SK-MEL-5 (cell line): ENCODE measurements at regions not wholly inside any gene's neighbourhood (a gene's known extent, or its start where the extent isn't known, plus 50 kb on each side); places are given as distances from the start of the nearest gene placed in this dataset.

Experiments
- DNase-seq: peaks from one replicate; pipeline ENCODE4 v3.0.0-alpha.2; 2016; ENCODE audit warnings: low read depth, low spot score
- in situ Hi-C: cut with HindIII; loops from 2 replicates; pipeline ENCODE4 v1.10.0; 2016; ENCODE audit warnings: low sequenced_read_pairs, high pct_unique_total_duplicates, low pct_unique_long_range_greater_than_20kb

DNA sequence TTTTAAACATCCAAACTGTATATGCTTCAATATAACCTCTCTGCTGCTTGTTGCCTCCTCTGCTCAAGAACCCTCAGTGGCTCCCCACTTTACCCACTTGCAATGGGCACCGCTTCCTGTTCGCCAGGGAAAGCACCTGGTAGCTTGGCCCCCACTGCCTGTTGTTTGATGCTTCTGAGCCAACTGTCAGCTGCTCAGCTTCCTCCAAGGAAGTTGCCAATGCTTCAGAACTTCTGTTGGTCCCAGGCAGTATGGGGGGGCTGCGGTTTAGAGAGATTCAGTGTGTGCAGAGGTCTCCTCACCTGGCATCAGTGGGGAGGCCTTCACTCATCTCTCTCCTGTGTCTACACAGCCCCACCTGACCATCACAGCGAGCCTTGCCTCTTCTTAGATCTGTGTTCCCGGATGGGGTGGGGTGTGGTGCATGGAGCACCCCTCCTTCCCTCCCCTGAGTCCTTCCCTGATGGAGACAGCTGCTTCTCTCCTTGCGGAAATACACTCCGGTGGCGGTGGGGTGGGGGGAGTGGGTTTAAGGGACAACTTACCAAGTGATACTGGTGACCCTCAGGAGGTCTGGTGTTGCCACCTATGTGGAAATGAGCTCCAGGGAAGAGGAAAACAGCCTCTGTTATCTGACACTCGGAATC, 308.1 kb downstream of the CDH26 start:
- in situ Hi-C loops, result no loop called here
- no peak for DNase-seq

DNA sequence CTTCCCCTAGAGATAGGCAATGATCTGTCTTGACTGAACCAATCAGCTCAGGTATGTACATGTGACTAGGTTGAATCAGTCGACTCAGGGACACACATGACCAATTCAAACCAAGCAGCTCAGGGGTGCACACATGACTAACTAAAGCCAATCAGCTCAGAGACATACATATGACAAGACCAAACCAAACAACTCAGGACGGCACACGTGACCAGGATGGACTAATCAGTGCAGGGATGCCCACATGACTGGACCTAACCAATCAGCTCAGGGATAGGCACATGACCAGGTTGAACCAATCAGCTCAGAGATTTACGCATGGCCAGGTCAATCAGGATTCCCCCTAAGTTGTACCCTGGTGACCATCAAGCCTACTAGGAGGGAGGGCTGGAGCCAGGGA, 310.3 kb downstream of the CDH26 start:
- in situ Hi-C loops, result no loop called here
- DNase-seq, result peak; percentile 38

DNA sequence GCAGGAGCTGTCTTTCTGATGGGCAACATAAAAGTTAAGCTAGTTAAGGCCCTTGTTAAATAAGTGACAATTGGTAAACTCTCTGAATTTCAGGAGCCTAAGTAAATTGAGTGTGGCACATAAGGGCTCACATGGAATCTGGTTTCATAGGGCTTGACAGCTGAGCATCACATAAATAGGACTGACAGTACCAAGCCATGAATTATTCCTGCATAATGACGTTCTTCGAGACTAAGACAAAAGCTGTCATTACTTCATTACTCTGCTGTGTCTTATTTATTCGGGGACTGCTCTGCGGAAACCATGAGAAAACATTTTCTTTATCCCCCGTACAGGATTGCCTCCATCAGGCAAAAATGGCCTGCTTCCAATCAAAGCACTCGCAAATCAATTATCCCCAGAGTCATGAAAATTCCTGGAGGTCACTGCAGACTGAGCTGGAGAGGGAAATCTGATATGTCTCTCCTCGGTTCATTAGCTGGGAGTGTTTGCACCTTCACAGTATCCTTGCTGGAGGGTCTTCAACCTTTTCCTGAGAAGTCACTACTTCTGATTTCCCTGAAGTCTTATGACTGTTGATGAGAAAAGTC, 311.4 kb downstream of the CDH26 start:
- in situ Hi-C loops, result no loop called here
- DNase-seq, result no peak

DNA sequence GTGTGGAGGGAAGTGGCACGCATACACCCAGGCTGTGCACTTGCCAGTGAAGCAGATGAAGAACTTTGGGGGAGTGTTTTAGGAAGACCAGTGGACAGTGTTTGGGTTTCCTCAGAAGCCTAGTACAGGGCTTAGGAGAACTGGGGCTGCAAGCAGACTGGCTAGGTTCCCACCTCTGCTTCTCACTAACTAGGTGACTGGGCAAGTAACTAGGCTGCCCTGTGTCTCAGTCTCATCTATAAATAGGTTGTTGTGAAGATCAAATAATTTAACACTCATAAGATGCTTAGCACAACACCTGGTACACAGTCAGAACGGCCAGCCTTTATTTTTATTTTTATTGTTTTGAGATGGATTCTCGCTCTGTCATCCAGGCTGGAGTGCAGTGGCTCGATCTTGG, 312.1 kb downstream of the CDH26 start:
- DNase-seq, result no peak
- in situ Hi-C loops, result no loop called here

DNA sequence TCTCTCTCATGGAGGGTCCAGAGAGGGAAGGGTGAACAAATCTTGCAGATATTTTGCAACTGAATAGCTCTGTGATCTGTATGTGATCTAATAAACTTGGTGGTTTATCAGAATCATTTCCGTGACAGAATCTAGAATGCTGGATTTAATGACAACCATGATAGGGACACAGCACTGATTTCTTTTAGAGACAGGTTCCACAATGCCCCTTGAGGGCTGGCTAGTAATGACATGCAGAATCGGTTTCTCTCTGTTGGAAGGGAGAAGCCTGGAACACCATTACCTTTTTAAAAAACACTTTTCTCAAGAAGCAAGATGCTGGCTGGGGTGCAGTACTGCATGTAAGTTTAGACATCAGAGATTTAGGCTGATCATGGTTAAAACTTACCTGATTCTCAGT, 313.4 kb downstream of the CDH26 start:
- in situ Hi-C loops, result no loop called here
- DNase-seq, result peak; percentile 36

DNA sequence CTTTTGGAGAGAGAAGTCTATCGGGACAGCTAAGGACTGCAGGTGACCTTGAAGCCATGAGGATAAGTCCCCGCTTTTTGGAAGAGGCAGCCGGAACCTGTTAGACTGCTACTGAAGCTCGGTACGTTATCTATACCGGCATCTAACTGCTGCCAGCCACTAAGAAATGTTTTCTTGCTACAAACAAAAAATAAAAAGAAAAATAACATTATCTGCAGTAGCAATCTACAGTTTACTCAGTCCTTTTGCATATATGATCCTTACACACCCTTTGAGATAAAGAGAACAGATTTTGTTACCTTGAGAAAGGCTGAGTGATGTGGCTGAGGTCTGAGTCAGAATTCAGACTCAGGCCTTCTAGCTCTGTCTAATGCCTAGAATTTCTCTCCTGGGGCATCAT, 314.6 kb downstream of the CDH26 start:
- in situ Hi-C loops, result no loop called here

DNA sequence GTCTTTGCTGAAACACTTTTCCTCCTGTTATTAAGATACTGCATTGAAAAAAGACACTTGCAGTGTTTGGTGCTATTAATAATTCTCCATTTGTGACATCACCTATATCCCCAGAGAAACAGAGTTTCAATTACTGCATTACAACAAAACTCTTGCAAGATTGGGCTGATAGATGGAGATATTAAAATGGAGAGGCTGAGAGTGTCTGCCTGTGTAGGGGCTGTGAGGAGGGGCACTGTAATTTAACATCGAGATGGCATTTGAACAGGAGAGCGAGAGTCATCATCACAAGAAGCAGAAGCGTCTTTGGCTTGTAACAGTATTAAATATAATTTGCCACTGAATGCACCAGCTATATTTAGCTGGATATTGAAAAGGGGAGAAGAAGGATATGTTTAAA, 316.5 kb downstream of the CDH26 start:
- DNase-seq, result no peak
- in situ Hi-C loops, result no loop called here

More for the DNA sequence above, 314.6 kb downstream of the CDH26 start:
- no peak for DNase-seq

DNA sequence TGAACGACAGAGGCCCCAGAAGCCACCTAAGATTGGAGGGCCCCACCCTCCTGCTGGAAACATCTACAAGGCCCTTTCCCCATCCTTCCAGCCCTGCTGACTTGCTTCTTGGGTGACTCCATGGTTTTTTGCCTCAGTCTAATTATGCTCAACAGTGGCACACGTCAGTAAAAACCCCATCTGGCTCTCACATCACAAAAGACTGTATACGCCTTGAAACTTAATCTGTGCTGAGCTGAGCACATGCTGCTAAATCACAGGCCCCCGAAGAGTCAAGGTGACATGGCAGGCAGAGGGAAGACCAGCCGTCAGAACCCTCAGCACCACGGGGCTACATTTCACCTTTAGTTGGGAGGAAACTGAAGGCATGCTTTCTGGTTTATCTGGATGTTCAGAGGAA, 323.1 kb downstream of the CDH26 start:
- in situ Hi-C loops, result no loop called here
- DNase-seq, result no peak

DNA sequence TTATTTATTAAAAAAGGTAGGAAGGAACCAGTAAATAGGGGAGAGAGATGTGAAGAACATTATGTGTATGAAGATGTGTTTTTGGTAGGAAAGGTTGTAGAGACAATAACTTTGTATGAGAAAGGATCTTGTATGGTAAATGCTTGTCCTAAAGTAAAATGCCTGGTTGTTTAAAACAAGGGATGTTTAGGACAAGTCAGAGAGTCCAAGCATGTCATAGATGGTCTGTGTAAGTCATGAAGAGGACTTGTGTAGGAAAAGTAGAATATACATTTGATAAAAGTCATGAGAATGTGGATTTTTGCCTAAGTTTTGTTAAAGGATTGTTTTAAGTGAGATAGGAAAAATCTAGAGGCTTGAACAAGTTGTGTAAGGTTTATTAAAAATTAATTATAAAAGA, 325.1 kb downstream of the CDH26 start:
- in situ Hi-C loops, result no loop called here
- no peak for DNase-seq

DNA sequence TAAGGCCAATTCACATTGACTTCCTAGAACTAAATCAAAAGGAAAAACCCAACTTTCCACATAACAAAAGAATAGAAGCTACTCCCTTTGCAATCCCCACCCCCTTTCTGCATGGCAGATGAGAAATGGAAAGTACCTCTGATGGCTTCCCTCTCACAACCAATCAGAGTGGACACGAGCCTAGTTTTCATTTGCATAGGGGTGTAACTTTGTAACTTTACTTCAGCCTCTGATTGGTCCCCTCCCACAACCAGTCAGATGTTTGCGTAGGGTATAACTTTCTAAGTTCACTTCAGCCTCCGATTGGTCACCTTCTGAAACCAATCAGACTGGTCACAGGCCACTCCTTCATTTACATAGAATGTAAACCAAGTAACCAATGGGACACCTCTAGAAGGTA, 328.5 kb downstream of the CDH26 start:
- no peak for DNase-seq
- in situ Hi-C loops, result no loop called here

DNA sequence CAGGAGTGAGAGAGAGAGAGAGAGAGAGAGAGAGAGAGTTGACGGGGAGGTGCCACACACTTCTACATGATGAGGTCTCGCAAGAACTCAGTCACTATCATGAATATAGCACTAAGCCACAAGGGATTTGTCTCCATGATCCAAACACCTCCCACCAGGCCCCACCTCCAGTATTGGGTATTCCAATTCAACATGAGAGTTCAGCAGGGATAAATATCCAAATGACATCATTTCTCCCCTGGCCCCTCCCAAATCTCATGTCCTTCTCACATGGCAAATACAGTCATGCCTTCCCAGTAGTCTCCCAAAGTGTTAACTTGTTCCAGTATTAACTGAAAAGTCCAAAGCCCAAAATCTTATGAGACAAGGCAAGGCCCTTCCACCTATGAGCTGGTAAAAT, 330.7 kb downstream of the CDH26 start:
- in situ Hi-C loops, result no loop called here
- no peak for DNase-seq

DNA sequence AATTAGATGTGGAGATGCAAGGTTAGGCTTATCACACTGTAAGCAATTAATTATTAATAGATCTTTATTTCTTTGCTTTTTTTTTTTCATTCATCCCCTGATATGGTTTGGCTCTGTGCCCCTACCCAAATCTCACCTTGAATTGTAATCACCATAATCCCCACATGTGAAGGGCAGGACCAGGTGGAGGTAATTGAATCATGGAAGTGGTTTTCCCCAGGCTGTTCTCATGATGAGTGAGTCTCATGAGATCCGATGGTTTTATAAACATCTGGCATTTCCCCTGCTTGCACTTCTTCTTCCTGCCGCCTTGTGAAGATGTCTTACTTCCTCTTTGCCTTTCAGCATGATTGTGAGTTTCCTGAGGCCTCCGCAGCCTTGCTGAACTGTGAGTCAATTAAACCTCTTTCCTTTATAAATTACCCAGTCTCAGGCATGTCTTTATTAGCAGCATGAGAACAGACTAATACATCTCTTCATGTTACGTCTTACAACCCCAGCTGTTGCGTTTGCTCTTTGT, 333.8 kb downstream of the CDH26 start:
- in situ Hi-C loops, result no loop called here
- DNase-seq, result no peak

DNA sequence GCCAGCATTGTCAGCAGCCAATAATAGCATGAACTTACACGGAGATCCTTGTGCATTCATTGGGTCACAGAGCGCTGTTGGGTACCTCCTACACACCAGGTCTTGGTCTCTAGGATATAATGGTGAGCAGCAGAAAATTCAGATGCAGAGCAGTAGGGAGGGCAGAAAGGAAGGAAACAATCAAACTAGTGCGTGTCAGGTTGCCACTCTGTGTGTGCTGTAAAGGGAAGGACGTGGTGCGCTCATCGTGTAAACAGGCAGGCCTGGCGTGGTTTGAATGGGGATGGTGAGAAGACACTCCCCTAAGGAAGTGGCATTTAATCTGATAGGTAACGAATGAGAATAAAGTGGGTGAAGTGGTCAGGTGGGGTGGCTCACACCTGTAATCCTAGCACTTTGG, 336.4 kb downstream of the CDH26 start:
- no peak for DNase-seq
- in situ Hi-C loops, result no loop called here

DNA sequence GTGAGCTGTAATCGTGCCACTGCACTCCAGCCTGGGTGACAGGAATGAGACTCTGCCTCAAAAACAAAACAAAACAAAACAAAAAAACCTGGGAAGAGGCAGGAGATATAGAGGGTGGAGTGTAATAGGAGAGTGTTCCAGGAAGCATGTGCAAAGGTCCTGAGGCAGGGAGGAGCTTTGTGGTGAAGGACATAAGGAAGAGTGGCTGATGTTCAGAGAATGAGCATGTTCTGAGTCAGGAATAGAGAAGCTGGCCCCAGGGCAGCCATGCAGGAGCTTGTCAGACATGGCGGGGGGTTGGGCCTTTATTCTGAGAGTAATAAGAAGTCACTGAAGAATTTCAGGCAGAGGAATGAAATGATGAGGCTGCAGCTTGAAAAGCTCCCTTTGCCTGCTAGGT, 337.0 kb downstream of the CDH26 start:
- no peak for DNase-seq
- in situ Hi-C loops, result no loop called here

DNA sequence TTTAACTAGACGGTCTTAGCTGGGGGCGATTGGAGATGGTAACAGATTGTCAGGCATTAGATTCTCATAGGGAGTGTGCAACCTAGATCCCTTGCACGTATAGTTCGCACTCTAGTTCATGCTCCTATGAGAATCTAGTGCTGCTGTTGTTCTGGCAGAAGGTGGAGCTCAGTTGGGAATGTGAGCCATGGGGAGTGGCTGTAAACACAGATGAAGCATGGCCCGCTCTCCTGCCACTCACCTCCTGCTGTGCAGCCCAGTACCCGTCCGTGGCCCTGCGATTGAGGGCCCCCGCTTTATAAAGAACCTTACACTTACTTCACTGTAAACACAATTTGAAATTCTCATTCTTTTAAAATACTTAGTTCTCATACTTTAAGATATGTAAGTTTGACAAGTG, 339.4 kb downstream of the CDH26 start:
- no peak for DNase-seq
- in situ Hi-C loops, result no loop called here

DNA sequence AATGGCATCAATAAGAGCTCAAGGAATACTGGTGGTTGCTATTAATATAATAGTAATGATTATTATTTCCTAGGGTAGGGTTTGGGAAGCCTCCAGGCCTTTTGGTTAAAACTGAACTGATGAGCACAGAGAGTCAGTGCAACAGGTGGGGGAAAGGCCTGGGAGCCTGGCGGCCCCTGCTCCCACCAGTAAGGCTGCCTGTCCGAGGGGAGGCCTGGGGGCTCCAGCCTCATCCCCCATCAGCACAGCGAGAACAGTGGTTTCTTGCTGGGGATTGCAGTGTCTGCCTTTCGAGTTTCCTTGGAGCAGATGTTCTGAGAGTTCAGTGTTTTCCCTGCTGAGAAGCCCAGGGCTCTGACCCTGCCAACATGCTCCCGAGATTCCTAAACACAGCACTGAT, 340.4 kb downstream of the CDH26 start:
- no peak for DNase-seq
- in situ Hi-C loops, result no loop called here

DNA sequence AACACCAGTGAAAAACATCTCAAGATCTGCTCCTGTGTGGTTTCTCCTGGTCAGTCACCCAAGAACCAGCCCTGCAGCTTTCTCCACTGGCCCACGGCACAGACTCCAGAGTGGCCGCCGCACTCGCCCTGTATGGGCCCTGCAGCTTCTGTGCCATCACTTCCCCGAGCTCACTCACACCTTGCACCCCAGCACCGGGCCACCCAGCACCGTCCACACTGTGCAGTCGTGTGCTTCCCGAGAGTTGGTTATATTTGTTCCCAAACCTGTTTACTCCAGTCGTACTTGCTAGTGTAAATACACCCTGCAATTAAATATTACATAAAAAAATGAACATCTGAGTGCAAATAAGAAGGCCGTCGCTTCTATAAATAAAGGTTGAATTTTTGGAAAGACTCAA, 341.7 kb downstream of the CDH26 start:
- DNase-seq, result no peak
- in situ Hi-C loops, result no loop called here

DNA sequence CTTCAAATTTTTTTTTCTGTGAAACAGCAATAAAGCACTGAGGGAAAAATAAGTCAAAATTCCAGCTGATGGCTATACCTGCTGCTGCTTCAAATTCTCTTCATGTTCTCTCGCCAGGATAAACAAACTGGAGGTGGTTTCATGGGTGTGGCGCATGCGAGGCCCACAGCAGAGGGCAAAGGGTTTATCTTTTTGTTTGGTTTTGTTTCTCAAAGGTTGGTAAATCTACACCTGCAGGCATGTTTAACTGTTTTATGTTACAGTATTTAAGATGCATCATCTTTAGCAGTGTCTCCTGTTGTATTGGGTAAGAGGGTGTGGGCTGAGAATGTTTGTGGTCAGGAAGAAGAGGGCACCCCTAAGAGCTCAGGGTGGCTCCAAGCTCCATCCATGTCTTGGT, 342.2 kb downstream of the CDH26 start:
- in situ Hi-C loops, result no loop called here
- no peak for DNase-seq

DNA sequence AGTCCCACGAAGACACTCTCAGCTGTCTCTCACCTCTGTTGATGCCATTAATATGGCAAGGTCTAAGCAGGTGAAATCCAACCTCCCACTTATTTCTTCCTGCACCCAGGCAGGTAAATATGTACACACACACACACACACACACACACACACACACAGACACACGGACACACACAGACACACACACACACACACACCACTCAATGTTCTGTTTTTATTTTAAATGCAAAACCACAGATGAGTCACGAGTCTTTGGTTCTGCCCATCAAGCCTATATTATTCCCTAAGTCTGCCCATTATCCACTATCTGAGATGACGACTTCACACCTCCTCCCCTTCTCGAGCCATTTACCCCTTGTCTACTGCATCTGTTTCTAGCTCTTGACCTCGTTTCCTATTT, 344.7 kb downstream of the CDH26 start:
- in situ Hi-C loops, result no loop called here
- no peak for DNase-seq
